HL-60 (cell line): ENCODE measurements at regions not wholly inside any gene's neighbourhood (a gene's known extent, or its start where the extent isn't known, plus 50 kb on each side); places are given as distances from the start of the nearest gene placed in this dataset.

ENCODE experiments used
- DNase-seq, 2 experiments: peaks; one replicate each; pipeline ENCODE4 v3.0.0-alpha.2; 2010 to 2020; ENCODE audit warnings: low read depth in 1 of 2, low spot score in 1 of 2
- H3K27ac ChIP-seq: fragments of 250-450 bp; sonication (Bioruptor Pico); replicated peaks from 2 replicates; pipeline ENCODE4 v1.5.1; 2020; ENCODE audit warnings: mild to moderate bottlenecking, moderate library complexity
- H3K27me3 ChIP-seq: fragments of 250-450 bp; sonication (Bioruptor Pico); 2 replicates; pipeline ENCODE4 v1.5.1; 2021; ENCODE audit warnings: mild to moderate bottlenecking, moderate library complexity; ENCODE audit not compliant: insufficient read depth, poor library complexity, severe bottlenecking
- H3K4me3 ChIP-seq: replicated peaks from 2 replicates; pipeline ENCODE4 v1.5.1; 2011; ENCODE audit warnings: mild to moderate bottlenecking, control low read depth, low read length; ENCODE audit not compliant: insufficient read depth
- GABPA ChIP-seq: IDR thresholded peaks from 2 replicates; pipeline ENCODE4 v1.6.1; 2012; ENCODE audit warnings: low read depth
- POLR2AphosphoS5 ChIP-seq: IDR thresholded peaks from 2 replicates; pipeline ENCODE4 v1.6.1; 2012; ENCODE audit warnings: low read depth
- SPI1 ChIP-seq: IDR thresholded peaks from 2 replicates; pipeline ENCODE4 v1.6.1; 2012; ENCODE audit warnings: low read depth, mild to moderate bottlenecking, borderline replicate concordance
- TF ChIP-seq, protein P1 (sequence below): IDR thresholded peaks from one replicate; pipeline ENCODE4 v1.5.1; 2011; ENCODE audit warnings: low read length, control low read depth, inconsistent platforms; ENCODE audit not compliant: insufficient read depth
- TF ChIP-seq, protein P2 (sequence below): IDR thresholded peaks from 2 replicates; pipeline ENCODE4 v1.6.1; 2012; ENCODE audit warnings: low read depth; ENCODE audit not compliant: insufficient replicate concordance

DNA sequence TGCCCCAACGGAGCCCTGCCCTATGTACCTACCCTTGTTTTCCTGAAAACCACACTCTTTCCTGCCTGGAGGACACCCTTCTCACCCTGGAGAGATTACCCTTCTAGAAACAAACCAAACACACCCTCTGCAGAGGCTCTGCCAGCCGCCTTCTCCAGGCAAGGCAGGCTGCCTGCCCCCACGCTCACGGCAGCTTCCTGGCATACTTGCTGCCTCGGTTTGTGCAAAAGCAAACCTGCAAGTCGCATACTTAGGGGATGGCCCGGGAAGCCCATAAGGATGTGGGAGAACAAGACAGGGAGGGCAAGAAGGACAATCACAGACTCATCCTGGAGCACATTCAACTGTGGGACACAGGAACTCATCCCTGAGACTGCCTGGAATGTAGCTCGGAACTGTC, 154.0 kb upstream of the DIO3 start:
- TF ChIP-seq GABPA (no peak), SPI1 (no peak)
- TF ChIP-seq, protein P1, sequence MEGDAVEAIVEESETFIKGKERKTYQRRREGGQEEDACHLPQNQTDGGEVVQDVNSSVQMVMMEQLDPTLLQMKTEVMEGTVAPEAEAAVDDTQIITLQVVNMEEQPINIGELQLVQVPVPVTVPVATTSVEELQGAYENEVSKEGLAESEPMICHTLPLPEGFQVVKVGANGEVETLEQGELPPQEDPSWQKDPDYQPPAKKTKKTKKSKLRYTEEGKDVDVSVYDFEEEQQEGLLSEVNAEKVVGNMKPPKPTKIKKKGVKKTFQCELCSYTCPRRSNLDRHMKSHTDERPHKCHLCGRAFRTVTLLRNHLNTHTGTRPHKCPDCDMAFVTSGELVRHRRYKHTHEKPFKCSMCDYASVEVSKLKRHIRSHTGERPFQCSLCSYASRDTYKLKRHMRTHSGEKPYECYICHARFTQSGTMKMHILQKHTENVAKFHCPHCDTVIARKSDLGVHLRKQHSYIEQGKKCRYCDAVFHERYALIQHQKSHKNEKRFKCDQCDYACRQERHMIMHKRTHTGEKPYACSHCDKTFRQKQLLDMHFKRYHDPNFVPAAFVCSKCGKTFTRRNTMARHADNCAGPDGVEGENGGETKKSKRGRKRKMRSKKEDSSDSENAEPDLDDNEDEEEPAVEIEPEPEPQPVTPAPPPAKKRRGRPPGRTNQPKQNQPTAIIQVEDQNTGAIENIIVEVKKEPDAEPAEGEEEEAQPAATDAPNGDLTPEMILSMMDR = no peak
- TF ChIP-seq, protein P2, sequence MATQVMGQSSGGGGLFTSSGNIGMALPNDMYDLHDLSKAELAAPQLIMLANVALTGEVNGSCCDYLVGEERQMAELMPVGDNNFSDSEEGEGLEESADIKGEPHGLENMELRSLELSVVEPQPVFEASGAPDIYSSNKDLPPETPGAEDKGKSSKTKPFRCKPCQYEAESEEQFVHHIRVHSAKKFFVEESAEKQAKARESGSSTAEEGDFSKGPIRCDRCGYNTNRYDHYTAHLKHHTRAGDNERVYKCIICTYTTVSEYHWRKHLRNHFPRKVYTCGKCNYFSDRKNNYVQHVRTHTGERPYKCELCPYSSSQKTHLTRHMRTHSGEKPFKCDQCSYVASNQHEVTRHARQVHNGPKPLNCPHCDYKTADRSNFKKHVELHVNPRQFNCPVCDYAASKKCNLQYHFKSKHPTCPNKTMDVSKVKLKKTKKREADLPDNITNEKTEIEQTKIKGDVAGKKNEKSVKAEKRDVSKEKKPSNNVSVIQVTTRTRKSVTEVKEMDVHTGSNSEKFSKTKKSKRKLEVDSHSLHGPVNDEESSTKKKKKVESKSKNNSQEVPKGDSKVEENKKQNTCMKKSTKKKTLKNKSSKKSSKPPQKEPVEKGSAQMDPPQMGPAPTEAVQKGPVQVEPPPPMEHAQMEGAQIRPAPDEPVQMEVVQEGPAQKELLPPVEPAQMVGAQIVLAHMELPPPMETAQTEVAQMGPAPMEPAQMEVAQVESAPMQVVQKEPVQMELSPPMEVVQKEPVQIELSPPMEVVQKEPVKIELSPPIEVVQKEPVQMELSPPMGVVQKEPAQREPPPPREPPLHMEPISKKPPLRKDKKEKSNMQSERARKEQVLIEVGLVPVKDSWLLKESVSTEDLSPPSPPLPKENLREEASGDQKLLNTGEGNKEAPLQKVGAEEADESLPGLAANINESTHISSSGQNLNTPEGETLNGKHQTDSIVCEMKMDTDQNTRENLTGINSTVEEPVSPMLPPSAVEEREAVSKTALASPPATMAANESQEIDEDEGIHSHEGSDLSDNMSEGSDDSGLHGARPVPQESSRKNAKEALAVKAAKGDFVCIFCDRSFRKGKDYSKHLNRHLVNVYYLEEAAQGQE = no peak
- H3K27me3 ChIP-seq = no peaks in the 10 kb centered on the region
- no peak overlapping the region for H3K27ac ChIP-seq
- DNase-seq = no peak
- no peak overlapping the region for H3K4me3 ChIP-seq

DNA sequence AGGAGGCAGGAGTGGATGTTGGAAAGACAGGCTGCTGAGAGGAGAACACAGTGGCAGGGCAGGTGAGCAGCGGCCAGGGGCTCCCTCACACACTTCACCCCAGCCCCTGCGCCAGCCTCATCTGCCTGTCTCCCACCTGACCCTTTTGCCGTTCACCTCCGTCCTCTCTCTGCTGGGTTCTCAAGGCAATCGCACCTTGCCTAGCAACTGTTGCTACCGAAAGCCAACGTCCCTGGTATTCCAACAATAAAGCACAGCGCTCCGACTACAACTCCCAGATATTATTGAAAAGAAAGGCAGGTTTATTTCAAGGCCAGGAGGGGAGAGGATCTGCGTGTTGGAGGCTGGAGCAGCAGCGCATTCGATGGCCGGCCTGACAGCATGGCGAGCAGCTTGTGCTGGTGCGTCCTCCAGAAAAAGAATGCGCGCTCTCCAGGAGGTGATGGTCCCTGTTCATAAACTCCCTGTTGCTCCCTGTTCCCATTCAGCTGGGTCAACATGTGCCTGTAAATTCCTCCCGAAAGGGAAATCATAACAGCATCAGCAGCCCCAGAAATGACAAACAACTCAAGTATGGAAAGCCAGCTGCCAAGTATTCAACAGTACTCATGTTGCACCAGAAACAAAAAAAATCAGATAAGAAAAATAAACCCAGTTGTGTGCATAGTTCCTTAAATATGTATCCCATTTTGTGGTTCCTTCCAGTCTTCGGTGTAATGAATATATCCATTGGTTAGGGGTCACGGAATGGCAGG, 153.0 kb upstream of the DIO3 start:
- no peak for DNase-seq
- Histone ChIP-seq H3K27me3 (no peaks in the 10 kb centered on the region), H3K27ac (no peak overlapping the region), H3K4me3 (no peak overlapping the region)
- TF ChIP-seq, protein P2 = no peak
- TF ChIP-seq, protein P1 = no peak
- TF ChIP-seq SPI1 (no peak), GABPA (no peak), POLR2AphosphoS5 (no peak)

DNA sequence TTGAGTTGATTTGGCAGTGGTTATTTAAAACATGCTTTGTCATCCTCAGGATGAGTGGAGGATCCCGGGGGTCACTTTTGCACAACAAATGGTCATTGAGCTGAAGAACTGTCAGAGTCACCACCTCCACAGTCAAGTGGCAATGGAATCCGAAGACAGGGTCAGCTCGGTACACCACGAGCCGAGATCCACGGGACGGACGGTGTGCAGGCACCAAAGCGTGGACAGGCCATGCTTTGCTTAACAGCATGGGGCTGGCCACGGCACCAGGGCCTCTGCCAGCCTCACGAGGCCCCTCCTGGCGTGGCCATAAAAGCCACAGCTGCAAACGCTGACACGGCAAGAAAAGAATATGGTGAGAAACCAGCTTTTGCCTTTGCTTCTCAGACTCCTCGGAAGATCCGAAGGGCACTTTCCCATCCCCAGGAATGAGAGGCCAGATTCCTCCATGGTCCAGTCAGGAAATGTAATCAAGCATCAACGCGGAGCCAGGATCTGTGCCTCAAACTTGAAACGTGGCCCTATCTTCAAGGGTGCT, 152.2 kb upstream of the DIO3 start:
- H3K4me3 ChIP-seq = no peak overlapping the region
- no peak overlapping the region for H3K27ac ChIP-seq
- no peaks in the 10 kb centered on the region for H3K27me3 ChIP-seq
- TF ChIP-seq, protein P2 = no peak
- no peak for TF ChIP-seq GABPA
- no peak for TF ChIP-seq POLR2AphosphoS5
- TF ChIP-seq, protein P1 = no peak
- no peak for TF ChIP-seq SPI1
- DNase-seq = no peak
